ENCODE measurements at regions not wholly inside any gene's neighbourhood (a gene's known extent, or its start where the extent isn't known, plus 50 kb on each side); places are given as distances from the start of the nearest gene placed in this dataset.

- TF ChIP-seq TAF1 (IDR thresholded peaks at IDR 0.05; ENCODE audit: low read depth) (no peak), CREB1 (IDR thresholded peaks at IDR 0.05; ENCODE audit: low read depth) (no peak), EP300 (IDR thresholded peaks at IDR 0.05; ENCODE audit: borderline replicate concordance) (no peak), TEAD4 (IDR thresholded peaks at IDR 0.05) (no peak), NFIC (IDR thresholded peaks at IDR 0.05) (no peak), RAD21 (IDR thresholded peaks at IDR 0.05; ENCODE audit: low read depth) (no peak), USF1 (IDR thresholded peaks at IDR 0.05) (no peak), CEBPB (IDR thresholded peaks at IDR 0.05) (no peak), YY1 (IDR thresholded peaks at IDR 0.05; ENCODE audit: low read depth) (no peak), REST (IDR thresholded peaks at IDR 0.05; ENCODE audit: low read depth) (no peak), MAX (IDR thresholded peaks at IDR 0.05) (no peak), FOXM1 (IDR thresholded peaks at IDR 0.05; ENCODE audit: borderline replicate concordance, low read depth) (no peak), TCF12 (IDR thresholded peaks at IDR 0.05; ENCODE audit: low read depth) (no peak), ZBTB7A (IDR thresholded peaks at IDR 0.05; ENCODE audit: low read depth) (no peak), EGR1 (IDR thresholded peaks at IDR 0.05) (no peak)
Measured at GRCh38 chr2:67294218-67294617, 102.9 kb upstream of the ETAA1 start.

DNA sequence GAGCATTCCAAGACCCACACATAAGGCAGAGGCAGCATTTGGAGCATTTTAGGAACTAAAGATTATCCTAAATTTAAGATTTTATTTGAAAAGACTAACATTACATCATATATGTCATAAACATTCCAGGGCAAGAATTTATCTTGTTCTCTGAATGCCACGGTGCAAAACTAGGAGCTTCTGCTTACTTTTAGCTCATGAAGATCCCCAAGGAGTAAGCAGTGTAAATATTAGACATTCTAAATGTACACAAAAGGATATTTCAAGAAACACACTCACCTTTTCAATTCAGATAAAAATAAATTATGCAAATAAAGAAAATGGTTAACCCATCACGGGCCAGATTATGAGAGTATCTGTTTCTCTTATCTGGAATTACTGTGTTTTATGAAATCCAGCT lies 101.7 kb upstream of the ETAA1 start:
- TF ChIP-seq REST (IDR thresholded peaks at IDR 0.05; ENCODE audit: low read depth) (no peak), NFIC (IDR thresholded peaks at IDR 0.05) (no peak), CEBPB (IDR thresholded peaks at IDR 0.05) (no peak), FOXM1 (IDR thresholded peaks at IDR 0.05; ENCODE audit: borderline replicate concordance, low read depth) (no peak), USF1 (IDR thresholded peaks at IDR 0.05) (no peak), YY1 (IDR thresholded peaks at IDR 0.05; ENCODE audit: low read depth) (no peak), EGR1 (IDR thresholded peaks at IDR 0.05) (no peak), TAF1 (IDR thresholded peaks at IDR 0.05; ENCODE audit: low read depth) (no peak), MAX (IDR thresholded peaks at IDR 0.05) (no peak), ZBTB7A (IDR thresholded peaks at IDR 0.05; ENCODE audit: low read depth) (no peak), CREB1 (IDR thresholded peaks at IDR 0.05; ENCODE audit: low read depth) (no peak)

DNA sequence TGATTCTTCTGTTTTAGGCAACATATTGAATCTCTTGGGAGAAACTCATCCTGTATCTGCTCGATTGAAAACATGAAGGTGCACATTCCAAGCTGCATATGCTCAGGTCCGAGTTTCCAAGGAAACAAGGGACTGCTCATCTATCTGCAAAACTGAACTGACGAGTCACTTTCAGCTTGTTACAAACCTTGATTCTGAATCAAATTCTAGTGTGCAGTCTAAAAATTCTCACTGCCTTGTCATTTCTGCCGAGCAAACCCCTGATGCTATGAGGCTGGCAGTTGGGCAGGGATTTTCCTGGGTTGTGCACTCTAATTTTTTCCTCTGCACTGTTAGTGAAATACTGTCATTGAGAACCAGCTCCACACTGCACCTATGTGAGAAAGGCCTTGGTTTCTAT lies 101.3 kb upstream of the ETAA1 start:
- TF ChIP-seq CEBPB (IDR thresholded peaks at IDR 0.05) (no peak), TAF1 (IDR thresholded peaks at IDR 0.05; ENCODE audit: low read depth) (no peak), TEAD4 (IDR thresholded peaks at IDR 0.05) (no peak)

- TF ChIP-seq RAD21 (IDR thresholded peaks at IDR 0.05; ENCODE audit: low read depth) (no peak), USF1 (IDR thresholded peaks at IDR 0.05) (no peak), MAX (IDR thresholded peaks at IDR 0.05) (no peak), TAF1 (IDR thresholded peaks at IDR 0.05; ENCODE audit: low read depth) (no peak), CREB1 (IDR thresholded peaks at IDR 0.05; ENCODE audit: low read depth) (no peak), YY1 (IDR thresholded peaks at IDR 0.05; ENCODE audit: low read depth) (no peak), TCF12 (IDR thresholded peaks at IDR 0.05; ENCODE audit: low read depth) (no peak), REST (IDR thresholded peaks at IDR 0.05; ENCODE audit: low read depth) (no peak), TEAD4 (IDR thresholded peaks at IDR 0.05) (no peak)
Measured at GRCh38 chr2:67304300-67304890, 92.7 kb upstream of the ETAA1 start.

Measured in Ishikawa (cell line).